ENCODE measurements at regions not wholly inside any gene's neighbourhood (a gene's known extent, or its start where the extent isn't known, plus 50 kb on each side); places are given as distances from the start of the nearest gene placed in this dataset.

DNA sequence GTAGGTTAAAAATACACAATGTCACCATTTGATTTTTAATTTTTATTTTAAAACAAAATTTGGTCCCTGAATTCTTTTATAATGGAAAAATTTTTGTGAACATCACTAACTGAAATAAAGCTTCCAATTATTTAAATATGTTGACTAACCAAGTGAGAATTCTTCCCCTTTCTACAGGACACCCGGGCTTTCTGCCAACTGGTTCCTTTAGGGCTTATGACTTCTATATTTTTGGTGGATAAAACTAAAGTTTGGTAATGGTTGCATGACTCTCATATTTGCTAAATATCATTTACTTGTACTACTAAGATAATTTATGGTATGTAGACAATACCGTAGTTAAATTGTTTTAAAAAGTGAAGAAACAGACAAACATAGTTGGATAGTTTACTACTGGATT lies 291.0 kb upstream of the DOK6 start:
- no peak for DNase-seq

DNA sequence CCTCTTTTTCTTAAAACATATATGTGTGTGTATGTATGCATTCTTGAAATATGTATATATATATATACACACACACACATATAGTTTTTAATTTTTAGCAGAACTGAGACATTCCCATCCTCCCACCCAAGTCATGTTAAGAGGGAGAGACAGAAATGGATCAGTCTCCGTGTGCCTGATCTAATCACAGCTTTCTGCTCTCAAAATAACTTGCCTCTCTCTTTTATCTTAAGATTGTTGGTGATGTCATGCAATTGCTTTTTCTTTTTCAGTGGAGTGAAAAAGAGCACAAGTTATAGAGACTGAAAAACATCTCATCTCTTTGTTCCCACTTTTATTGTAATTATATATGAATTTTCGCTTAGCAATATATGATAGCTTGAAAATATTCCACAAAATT lies 279.9 kb upstream of the DOK6 start:
- no peak for DNase-seq

DNA sequence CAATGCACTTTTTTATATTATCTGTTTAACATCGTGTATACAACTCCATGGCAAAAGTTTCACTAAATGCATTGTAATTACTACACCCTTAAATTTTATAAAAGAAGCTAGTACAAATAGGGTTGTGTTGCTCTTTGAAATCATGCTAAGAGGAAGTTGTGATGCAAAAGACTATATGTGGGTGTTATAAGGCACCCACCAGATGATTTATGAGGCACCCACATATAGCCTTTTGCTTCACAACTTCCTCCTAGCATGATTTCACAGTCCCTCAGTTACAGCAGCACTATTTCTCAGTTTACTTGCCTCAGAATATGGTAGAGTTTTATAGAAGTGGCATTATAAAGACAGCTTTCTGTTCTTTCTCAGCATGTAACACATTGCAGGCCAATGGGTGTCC lies 277.3 kb upstream of the DOK6 start:
- DNase-seq, result no peak

DNA sequence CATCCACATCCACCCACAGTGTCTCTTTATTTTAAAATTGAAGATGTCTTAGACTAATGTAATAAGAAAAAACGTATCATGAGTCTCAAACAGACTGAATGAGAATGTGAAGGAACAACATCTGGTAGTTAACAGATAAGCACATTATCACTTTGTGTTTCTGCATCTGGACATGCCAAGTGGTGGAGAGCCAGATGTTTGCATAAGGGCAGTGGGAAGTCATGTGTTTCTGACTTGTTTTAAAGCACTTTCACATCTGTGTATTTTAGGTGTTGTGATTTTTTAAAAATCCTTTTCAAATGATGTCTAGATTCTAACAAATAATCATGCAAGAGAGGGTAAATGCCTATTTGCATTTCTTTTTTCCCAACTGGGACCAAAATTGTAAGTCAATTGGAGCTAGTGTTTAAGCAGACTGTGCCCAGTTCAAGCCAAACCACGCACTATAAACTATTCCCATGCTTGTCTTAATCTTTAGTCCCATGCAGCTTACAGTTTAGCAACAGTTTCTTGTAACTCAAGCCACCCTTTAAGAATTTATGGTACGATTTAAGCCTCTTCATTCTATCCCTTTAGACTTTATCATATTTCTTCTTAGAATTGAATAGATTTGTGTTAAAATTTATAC lies 272.7 kb upstream of the DOK6 start:
- no peak for DNase-seq

DNA sequence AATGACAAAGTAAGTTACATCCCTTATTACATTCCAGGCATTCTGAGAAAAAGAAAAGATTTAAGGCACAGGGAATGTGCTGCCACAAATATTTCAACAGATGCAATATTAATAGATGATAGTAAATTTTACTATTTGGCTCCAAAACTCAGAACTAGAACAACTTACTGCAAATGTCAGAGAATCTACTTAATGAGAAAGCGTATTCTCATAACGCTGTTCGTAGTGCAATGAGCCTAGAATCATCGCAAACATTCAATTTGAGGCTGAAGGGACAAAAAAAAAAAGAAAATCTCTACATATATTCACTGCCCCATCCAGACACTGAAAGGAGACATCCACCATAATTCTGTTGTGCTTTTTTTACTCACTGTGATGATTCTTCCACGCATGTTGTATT lies 272.1 kb upstream of the DOK6 start:
- no peak for DNase-seq

DNA sequence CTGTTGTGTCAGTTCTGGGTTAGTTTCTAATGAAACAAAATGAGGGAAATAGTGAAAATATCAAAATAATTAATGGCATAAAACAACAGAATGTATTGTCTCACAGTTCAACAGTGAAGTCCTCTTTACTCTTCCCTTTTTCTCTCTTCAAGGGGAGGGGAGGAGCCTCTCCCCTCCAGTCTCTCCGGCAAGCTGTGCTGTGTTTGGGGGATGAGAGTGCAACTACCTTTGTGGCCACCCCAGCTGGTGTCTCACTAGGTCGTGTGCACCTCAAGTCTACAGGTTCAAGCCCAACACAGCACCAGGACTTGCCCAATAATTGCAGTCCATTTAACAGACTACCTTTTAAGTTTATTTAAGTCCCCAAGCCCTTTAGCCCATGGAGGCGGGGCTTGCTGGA lies 271.7 kb upstream of the DOK6 start:
- DNase-seq, result no peak

DNA sequence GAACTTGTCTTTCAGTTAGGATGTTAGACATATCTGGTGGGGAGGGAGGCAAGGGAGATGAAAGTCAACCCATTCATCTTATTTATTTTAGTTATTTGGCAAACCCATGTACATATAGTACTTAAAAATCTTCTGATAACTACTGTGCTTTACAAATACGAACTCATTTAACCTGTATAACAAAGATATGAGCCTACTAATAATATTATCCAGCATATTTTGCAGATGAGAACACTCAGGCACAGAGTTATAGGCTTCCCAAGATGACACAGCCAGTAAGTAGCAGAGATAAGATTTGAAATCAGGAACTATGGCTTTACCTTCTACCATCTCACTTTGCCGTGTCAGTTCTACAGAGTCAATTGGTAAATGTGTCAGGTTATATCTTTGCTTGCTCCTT lies 262.6 kb upstream of the DOK6 start:
- no peak for DNase-seq

DNA sequence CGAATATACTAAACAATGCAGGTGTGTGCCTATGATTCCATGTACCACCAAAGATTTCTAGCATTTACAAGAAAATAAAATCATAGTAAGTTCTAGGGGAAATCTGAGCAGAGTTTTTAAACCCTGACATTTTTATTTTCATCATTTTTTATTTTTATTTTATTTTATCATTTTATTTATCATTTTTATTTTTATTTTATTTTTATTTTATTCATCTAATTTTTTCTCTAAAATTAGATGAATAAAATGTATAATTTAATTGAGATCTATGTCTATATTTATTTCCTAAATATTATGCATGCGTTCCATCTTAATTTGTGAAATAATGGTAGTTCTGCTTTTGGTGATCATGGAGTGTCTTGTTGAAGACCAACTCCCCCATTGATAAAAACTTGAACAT lies 257.6 kb upstream of the DOK6 start:
- no peak for DNase-seq

DNA sequence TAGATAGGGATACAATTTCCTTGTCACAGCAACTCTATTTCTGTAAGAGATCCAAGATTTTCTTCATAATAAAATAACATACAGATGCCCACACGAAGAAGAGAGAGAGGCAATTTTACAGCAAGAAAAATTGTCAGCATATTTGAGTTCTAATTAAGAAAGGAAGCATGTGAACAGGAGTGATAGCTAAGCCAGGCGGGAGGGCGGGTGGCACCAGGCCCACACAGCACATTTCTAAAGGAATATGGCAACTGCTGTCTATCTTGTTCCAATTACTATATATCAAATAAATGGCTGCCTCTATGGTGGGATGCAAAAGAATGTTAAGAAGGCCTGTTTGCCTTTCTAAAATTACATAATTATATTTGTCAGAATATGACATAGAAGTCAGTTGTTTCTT lies 248.3 kb upstream of the DOK6 start:
- no peak for DNase-seq

DNA sequence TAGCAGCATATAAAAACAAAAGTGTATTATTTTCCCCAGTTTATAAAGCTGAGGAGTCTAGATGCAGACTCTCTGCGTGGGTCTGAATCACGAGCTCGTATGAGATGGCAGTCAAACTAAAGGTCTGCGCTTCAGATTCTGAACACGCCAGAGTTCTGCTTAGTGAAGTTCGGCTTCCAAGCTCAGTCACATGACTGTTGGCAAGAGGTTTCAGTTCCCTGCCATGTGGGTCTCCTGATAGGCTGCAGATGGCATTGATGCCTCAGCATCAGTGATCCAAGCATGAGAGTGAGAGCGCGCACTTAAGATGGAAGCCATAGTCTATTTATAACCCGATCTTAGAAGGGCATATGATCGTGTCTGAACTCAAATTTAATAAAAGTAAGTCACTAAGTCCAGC lies 242.8 kb upstream of the DOK6 start:
- DNase-seq, result no peak

DNA sequence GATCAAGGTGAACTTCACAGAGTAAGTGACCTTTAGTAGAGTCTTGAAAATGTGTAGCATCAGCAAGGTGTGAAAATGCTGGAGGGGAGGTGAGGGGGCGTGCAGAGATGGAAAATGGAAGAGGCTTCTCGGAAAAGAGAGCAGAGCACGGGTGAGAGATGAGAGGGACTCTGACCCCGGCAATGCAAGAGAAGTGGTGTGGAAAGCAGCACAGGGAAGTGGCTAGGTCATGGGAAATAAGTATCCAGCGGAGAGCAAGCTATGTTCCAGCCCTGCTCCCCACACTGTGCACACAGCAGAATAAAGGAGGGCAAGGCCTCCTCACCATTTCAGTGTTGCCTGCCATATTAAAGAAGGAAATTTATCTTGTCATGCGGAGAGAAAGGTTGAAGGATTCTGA lies 241.7 kb upstream of the DOK6 start:
- no peak for DNase-seq

DNA sequence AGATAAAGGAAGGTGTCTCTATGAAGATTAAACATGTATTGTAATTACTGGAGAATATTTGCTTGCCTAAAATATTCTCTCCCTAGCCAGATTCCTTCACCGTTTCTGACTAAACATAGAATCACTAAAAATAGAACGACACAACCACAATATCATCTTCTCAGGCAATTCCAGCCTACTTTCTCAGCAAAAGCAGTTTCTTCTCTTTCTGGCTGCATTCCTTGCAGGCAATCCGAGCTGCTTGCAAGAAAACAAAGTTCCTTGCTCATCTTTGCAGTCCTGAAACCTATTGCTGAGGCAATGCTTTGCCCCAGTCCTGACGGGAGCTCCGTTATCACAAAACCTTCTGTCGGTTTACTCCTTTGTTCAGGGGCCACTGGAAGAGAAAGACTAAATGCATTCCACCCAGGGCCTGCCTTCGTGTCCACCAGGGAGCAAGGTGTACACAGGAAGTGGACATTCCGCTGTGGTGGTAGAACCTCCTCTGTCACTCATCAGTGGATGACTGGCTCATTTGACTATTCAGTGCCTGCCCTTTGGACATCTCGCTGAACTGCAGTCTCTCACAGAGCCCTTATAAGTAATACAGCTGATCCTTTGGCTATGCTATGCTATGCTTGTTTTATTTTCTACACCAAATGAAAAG lies 239.2 kb upstream of the DOK6 start:
- no peak for DNase-seq

DNA sequence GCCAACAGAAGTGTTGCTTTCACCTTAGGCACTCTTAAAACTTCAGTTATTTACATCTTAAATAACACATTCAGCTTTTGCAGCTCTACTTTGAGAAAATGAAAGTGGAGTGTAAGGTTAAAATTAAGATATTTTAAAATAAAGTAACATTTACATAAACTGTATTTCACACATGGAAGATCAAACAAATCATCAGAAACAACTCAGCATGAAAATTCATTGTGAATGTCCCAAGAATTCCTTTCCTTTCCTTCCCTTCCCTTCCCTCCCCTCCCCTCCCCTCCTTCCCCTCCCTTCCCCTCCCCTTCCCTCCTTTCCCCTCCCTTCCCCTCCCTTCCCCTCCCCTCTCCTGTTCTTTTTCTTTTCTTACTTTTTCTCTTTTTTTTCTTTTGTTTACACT lies 238.0 kb upstream of the DOK6 start:
- DNase-seq, result no peak

DNA sequence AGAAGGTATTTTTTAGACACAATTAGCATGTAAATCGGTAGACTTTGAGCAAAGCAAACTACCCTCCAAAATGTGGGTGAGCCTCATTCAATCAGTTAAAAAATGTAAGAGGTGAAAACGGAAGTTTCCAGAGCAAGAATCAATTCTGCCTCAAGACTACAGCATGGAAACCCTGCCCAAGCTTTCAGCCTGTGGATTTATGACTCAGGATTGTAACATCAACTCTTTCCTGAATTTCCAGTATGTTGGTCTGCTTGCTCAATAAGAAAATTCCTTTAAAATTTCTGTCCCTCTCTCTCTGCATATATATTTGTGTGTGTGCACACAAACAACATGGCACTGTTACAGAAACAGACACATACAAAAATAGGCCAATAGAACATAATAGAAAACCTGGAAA lies 228.6 kb upstream of the DOK6 start:
- DNase-seq, result no peak

DNA sequence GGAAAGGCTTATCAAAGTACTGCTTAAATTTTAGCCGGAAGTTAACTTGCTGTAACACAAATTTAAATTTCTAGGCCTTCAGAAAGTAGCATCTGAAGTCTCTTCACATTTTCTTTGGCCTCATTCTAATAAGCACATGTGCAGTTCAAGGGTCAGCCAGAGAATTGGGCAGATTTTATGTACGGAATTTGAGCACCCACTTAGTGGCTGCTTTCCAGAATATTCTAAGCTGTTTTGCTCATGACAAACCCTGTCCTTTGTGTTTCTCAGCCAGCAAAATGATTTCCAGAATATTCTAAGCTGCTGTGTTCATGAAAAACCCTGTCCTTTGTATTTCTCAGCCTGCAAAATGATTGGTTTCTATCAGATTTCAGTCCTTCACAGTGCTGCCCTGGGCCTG lies 225.0 kb upstream of the DOK6 start:
- no peak for DNase-seq

DNA sequence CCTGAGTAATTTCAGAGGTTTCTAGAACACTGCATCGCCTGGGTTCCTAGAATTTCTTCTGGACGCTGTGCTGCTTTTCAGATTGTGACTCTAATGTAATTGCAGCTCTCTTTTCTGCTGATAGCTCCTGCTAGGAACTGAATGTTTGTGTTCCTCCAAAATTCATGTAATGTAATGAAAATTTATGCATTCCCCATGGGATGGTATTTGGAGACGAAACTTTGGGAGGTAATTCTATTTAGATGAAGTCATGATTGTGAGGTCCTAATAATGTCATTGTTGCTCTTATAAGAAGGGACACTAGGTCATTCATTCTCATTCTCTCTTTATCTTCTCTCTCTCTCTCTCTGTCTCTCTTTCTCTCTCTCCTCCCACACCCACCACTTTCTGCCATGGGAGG lies 223.9 kb upstream of the DOK6 start:
- DNase-seq, result no peak

DNA sequence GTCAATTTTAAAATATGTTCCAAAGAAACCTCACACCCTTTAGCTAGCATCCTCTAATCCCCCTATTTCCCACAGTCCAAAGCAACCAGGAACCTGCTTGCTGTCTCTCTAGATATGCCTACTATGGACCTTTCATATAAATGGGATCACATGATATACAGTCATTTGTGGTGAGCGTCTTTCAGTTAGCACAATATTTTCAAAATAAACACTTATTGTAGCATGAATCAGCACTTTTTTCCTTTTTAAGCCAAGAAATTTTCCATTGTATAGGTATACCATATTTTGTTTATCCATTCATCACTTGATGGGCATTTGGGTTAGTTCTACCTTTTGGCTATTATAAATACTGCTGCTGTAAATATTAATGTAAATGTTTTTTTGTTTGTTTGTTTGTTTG lies 223.0 kb upstream of the DOK6 start:
- no peak for DNase-seq

DNA sequence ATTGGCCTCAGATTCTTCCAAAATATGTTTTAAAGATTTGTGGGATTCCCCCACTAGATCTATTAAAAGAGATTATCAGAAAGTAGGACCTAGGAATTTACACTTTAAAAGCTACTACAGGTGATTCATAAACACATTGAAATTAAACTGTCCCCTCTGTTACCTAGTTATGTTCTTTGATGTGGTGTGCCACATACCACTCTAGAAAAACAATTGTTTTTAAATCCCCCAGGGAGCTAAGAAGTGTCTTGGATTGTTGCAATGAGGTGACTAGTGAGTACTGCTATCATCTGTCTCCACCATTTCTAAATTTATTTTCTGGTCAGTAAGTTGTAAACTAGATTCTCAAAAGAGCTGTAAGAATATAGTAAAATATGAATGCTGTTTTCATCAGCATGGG lies 214.5 kb upstream of the DOK6 start:
- no peak for DNase-seq

DNA sequence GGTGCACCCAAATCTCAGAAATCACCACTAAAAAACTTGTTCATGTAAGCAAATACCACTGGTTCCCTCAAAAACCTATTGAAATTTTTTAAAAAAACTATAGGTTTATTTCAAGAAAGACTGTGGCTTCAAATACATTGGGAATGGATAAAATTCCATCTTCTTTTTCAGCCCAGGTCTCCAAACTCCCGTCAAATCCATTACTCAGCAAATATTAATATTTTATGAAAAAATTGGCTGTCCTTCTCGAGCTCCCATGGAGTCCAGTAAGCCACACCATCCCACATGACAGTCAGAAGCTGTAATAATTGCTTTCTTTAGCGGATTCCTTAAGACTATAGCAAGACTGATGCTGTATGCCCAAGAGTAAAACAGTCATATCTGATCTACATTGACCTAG lies 204.4 kb upstream of the DOK6 start:
- no peak for DNase-seq

DNA sequence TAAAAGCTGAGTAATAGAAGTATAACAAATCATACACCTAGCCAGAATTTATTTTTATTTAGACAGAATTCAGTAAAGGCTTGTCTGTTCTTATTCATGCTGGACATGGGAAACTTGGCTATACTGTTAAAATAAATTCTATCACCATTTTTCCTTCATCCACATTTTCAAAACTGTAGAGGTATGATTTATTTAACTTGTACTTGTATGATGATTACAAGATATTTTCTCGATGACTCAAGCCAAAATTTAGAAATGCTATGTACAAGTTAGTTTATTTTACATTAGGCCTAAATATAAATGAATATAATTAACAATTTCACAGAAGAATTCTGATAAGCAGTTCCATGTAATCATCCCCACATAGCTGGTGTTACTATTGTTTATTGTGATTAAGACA lies 194.8 kb upstream of the DOK6 start:
- no peak for DNase-seq

DNA sequence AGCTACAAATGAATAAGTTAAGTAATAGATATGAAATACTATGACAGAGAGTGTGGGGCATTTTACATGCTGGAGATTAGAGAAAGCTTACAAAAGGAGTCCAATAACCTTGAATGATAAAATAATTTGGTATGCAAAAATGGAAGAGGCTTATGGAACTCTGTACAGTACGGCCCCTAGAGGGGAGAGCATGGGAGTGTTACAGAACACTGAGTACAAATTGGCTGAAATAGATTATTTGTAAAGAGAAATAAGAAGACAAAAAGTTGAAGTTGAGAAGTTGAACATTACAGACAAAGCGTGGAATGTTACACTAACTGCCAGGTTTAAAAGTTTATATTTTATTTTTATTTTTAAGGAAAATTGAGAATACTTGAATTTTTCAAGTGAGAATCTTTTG lies 192.1 kb upstream of the DOK6 start:
- no peak for DNase-seq

DNA sequence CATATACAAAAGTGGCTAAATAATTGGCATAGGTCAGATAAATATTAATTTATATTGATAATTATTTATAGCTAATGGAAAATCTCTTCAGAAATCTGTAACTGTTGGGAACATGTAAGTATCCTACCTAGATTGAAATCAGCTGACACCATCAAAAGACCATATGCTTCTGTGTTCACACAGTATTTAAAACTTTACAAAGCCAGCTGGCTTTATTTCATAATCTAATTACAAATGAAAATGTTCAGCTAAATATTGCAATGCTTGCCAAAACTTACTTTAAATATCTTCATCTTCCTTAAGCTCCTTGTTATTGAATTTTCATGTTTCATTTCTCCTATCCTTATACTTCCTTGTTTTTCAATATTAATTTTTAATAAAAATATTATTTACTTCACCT lies 190.9 kb upstream of the DOK6 start:
- DNase-seq, result no peak

DNA sequence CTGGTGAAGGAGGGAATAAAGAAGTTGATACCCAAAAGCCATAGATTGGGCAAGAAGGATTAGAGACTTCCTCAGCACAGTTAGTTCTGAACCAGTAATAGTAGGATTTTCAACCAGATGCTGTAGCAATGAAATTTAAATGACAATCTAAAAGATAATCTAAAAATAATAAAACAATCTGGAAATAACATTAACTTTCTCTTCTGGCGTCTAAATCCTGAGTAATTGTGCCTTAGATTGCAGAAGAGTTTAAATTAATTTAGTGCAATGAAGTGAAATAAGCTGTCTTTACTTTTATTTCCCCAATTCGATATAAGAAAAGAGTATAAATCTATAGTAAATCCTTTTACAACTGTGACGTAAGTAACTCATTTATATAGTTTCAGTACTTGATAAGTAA lies 186.8 kb upstream of the DOK6 start:
- DNase-seq, result no peak

DNA sequence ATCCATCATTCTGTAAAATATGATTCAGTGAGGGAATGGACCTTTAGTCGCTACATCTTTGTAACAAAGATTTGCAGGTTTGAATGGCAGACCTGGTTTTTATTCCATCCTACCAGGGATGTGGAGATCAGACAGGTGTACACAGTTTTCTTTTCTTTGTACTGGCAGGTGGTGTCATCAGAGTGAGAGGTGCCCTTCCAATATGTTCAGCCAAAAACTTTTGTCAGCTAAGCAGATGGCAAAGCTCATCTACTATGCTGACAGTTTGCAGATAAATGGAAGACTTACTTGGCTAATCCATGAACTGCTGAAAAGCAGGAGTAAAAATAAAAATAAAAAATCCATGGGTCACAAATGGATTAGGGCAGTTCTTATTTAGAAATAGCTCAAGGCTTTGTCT lies 185.5 kb upstream of the DOK6 start:
- DNase-seq, result peak; percentile 60

DNA sequence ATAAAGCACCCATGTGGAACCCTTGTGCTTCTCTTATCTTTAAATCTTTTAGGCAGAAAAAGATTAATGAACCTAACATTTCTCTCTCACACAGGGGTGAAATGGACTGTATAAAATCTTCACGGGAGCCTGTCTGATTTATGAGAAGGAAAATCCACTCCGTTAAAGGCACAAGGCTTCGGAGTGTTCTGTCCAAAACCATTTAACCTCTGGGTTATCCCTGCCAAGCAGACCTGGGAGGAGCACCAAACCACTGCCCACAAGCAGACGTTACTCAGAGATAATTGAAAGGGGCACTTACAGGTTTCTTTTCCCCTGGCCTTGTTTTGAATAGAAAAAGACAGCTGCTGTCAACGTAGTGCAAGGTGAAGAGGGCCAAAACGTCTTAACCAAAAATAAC lies 184.4 kb upstream of the DOK6 start:
- DNase-seq, result peak; percentile 38

All from NCI-H748 treated with DMSO at 0.1 percent for 48 hours (cell line).